K562 (cell line): ENCODE measurements at regions not wholly inside any gene's neighbourhood (a gene's known extent, or its start where the extent isn't known, plus 50 kb on each side); places are given as distances from the start of the nearest gene placed in this dataset.

Experiments used
- ATAC-seq: fragments of 200-7000 bp; cut with Tn5 transposase; 3 replicates; pipeline ENCODE4 v1.9.1; 2020; ENCODE audit warnings: moderate library complexity
- BruUV-seq: library from RNA; stranded (reverse); fragments of 400-500 nt; replicated peaks from 2 replicates; lab custom pipeline; 2021; lab: Mats Ljungman, UMichigan
- CTCF ChIA-PET: fragments of 300-600 bp; formaldehyde crosslinking; extraction: SDS; loops from one replicate; lab custom pipeline; 2021; ENCODE audit warnings: low intra/inter-chr PET ratio; lab: Yijun Ruan, JAX
- POLR2A ChIA-PET: fragments of 300-600, 350-650 bp; sonication (Branson Sonifier 250); formaldehyde crosslinking; extraction: SDS; loops from one replicate; lab custom pipeline; 2021; ENCODE audit warnings: antibody characterized with exemption, inconsistent platforms; lab: Yijun Ruan, JAX
- DNase-seq, 4 experiments: peaks; one replicate each; pipeline versions ENCODE4 v3.0.0 to v3.0.0-alpha.2; 2011 to 2018; ENCODE audit warnings: low spot score in 3 of 4, mixed read lengths in 3 of 4; ENCODE audit errors: extremely low read depth in 1 of 4
- FAIRE-seq: peaks from 2 replicates; lab custom pipeline; 2011; peaks lifted over from hg19 to GRCh38; lab: Jason Lieb, UNC
- H2AFZ ChIP-seq: 2 replicates; pipeline ENCODE4 v1.6.0; 2011; ENCODE audit warnings: low read depth, low read length, control low read depth, inconsistent platforms
- H3K27ac ChIP-seq: fragments of 200-600 bp; 3 replicates; pipeline ENCODE4 v1.8.0; 2011; ENCODE audit warnings: low read depth, mild to moderate bottlenecking, control low read depth, inconsistent platforms, low read length, moderate library complexity, mixed read lengths; ENCODE audit errors: extremely low read depth
- H3K27me3 ChIP-seq, 2 experiments: fragments of 300-600 bp in 1 of 2; 2 replicates in 1 of 2; 3 replicates in 1 of 2; pipeline versions ENCODE4 v1.6.0 to v1.8.0; 2011; ENCODE audit warnings: inconsistent platforms in 2 of 2, low read length in 2 of 2, mild to moderate bottlenecking in 1 of 2, mixed read lengths in 1 of 2, moderate library complexity in 1 of 2; ENCODE audit not compliant: control insufficient read depth in 2 of 2, insufficient read depth in 2 of 2
- H3K36me3 ChIP-seq: fragments of 300-600 bp; 3 replicates; pipeline ENCODE4 v1.8.0; 2011; ENCODE audit warnings: mild to moderate bottlenecking, low read length, inconsistent platforms; ENCODE audit not compliant: control insufficient read depth, insufficient read depth
- H3K4me1 ChIP-seq, 2 experiments: fragments of 200-600 bp in 1 of 2; replicated peaks in 1 of 2; 2 replicates in 1 of 2; 3 replicates in 1 of 2; pipeline versions ENCODE4 v1.5.1 to v1.8.0; 2011; ENCODE audit warnings: inconsistent platforms in 2 of 2, low read length in 2 of 2, mild to moderate bottlenecking in 1 of 2, mixed read lengths in 1 of 2, moderate library complexity in 1 of 2; ENCODE audit not compliant: control insufficient read depth in 2 of 2, insufficient read depth in 2 of 2
- H3K4me2 ChIP-seq: 2 replicates; pipeline ENCODE4 v1.6.1; 2011; ENCODE audit warnings: low read length, control low read depth, inconsistent platforms, mixed read lengths; ENCODE audit not compliant: insufficient read depth
- H3K4me3 ChIP-seq: fragments of 200-600 bp; sonication (generic), shearing (Covaris generic); 2 replicates; pipeline ENCODE4 v1.5.1; 2016; ENCODE audit warnings: control low read depth, inconsistent platforms
- H3K79me2 ChIP-seq: fragments of 200-600 bp; 3 replicates; pipeline ENCODE4 v1.8.0; 2011; ENCODE audit warnings: low read length, inconsistent platforms; ENCODE audit not compliant: control insufficient read depth, insufficient read depth
- H3K9ac ChIP-seq, 2 experiments: 2 replicates each; pipeline versions ENCODE4 v1.6.0 to v1.6.1; 2011; ENCODE audit warnings: low read depth in 2 of 2, low read length in 2 of 2, control low read depth in 1 of 2, inconsistent platforms in 1 of 2, mild to moderate bottlenecking in 1 of 2, mixed read lengths in 1 of 2; ENCODE audit not compliant: insufficient read depth in 1 of 2
- H3K9me1 ChIP-seq: one replicate; pipeline ENCODE4 v1.6.0; 2011; ENCODE audit warnings: inconsistent platforms, mild to moderate bottlenecking, low read length, moderate library complexity; ENCODE audit not compliant: control insufficient read depth, insufficient read depth
- H3K9me3 ChIP-seq: replicated peaks from 2 replicates; pipeline ENCODE4 v1.5.1; 2011; ENCODE audit warnings: low read depth, low read length, inconsistent platforms; ENCODE audit not compliant: control insufficient read depth, insufficient read depth
- H4K20me1 ChIP-seq: replicated peaks from 2 replicates; pipeline ENCODE4 v1.6.1; 2011; ENCODE audit warnings: low read length, inconsistent platforms, mixed read lengths; ENCODE audit not compliant: control insufficient read depth, insufficient read depth
- CCAR2 ChIP-seq: fragments of 200-400 bp; formaldehyde crosslinking; IDR thresholded peaks from 2 replicates; pipeline ENCODE4 v1.6.1; 2017; ENCODE audit warnings: mild to moderate bottlenecking, low read depth, low read length
- CHCHD3 ChIP-seq: fragments of 250-450 bp; sonication (Bioruptor Pico); IDR thresholded peaks from 2 replicates; pipeline ENCODE4 v2.1.2; 2022; ENCODE audit warnings: mild to moderate bottlenecking
- MCM2 ChIP-seq: fragments of 450-650 bp; IDR thresholded peaks from 2 replicates; pipeline ENCODE4 v1.6.1; 2017; ENCODE audit warnings: low read depth, mild to moderate bottlenecking
- RAD51 ChIP-seq: fragments of 450-650 bp; IDR thresholded peaks from 2 replicates; pipeline ENCODE4 v1.7.1; 2016; ENCODE audit warnings: low read depth, mild to moderate bottlenecking, borderline replicate concordance
- RBBP5 ChIP-seq: fragments of 200-600 bp; sonication (generic); IDR thresholded peaks from 2 replicates; pipeline ENCODE4 v1.6.1; 2012; ENCODE audit warnings: borderline replicate concordance, mild to moderate bottlenecking, low read length, control low read depth, inconsistent platforms; ENCODE audit not compliant: insufficient read depth, poor library complexity, severe bottlenecking
- TBP ChIP-seq: optimal IDR thresholded peaks from 2 replicates; pipeline ENCODE3; 2011; ENCODE audit warnings: low read depth, low read length, improper control_type of control experiment
- ZBTB33 ChIP-seq: sonication (generic); formaldehyde crosslinking; IDR thresholded peaks from 2 replicates; pipeline ENCODE4 v1.8.1; 2023; ENCODE audit warnings: mild to moderate bottlenecking, missing genetic modification reagents
- ZEB2 ChIP-seq: fragments of 450-650 bp; IDR thresholded peaks from 2 replicates; pipeline ENCODE4 v1.6.1; 2016
- whole genome bisulfite sequencing: fragments of 100-300 bp; shearing (Covaris generic); methylation state at CpG from one replicate; pipeline ENCODE4 v1.1.6; 2016; ENCODE audit warnings: low coverage, mixed read lengths; ENCODE audit not compliant: insufficient coverage; ENCODE audit errors: missing lambda C conversion rate; 5-methylcytosine and 5-hydroxymethylcytosine counted together
- in situ Hi-C: fragments of 300-500 bp; cut with MboI; formaldehyde crosslinking; loops from 4 replicates; pipeline ENCODE4 v1.15.0; 2018; ENCODE audit warnings: inconsistent platforms, mixed read lengths
- intact Hi-C: fragments of 100-400 bp; cut with micrococcal nuclease; formaldehyde crosslinking; loops from 2 replicates; pipeline ENCODE4 v1.14.2; 2022

- H3K4me3 ChIP-seq, result no peak overlapping the region
- H3K27me3 ChIP-seq, result no peaks in the 10 kb centered on the region
- H4K20me1 ChIP-seq, result no peaks in the 10 kb centered on the region
- DNase-seq, result no peak
- H3K9me1 ChIP-seq, result no peaks in the 10 kb centered on the region
- CTCF ChIA-PET, result no interaction called here
- no peaks in the 10 kb centered on the region for H3K36me3 ChIP-seq
- no peak overlapping the region for H3K27ac ChIP-seq
- no peaks in the 10 kb centered on the region for H3K4me1 ChIP-seq
- WGBS, result 0% methylated on average over 6 of the region's 8 CpGs
- intact Hi-C loops (no loop called here), in situ Hi-C loops (no loop called here)
- ATAC-seq, result no peak
- H2AFZ ChIP-seq, result no peak overlapping the region
- H3K79me2 ChIP-seq, result no peaks in the 10 kb centered on the region
- TF ChIP-seq RAD51 (no peak), MCM2 (no peak), CHCHD3 (CRISPR knock-in tag) (no peak), RBBP5 (no peak), ZBTB33 (CRISPR knock-in tag) (no peak), CCAR2 (no peak), TBP (no peak), ZEB2 (no peak)
- POLR2A ChIA-PET, result no interaction called here
- BruUV-seq, result no TSS peak
- no peak overlapping the region for H3K4me2 ChIP-seq
- no peaks in the 10 kb centered on the region for H3K9me3 ChIP-seq
- no peak overlapping the region for H3K9ac ChIP-seq
- FAIRE-seq, result no peak
Observed at GRCh38 chr13:55410398-55411330, 1730.1 kb upstream of the PRR20A start.
